Activated gamma-delta T cell (primary cell): ENCODE measurements at regions not wholly inside any gene's neighbourhood (a gene's known extent, or its start where the extent isn't known, plus 50 kb on each side); places are given as distances from the start of the nearest gene placed in this dataset.
A peak's percentile ranks its signal among the peaks of the same experiment; 100 is the strongest.
"Not testable (repeated sequence)": the region's sequence is repeated elsewhere in the genome, so short reads cannot be mapped to it uniquely, and the experiment has no call there.

Experiments used
- DNase-seq: peaks from one replicate; lab custom pipeline; 2025; lab: John Stamatoyannopoulos, UW

- no peak for DNase-seq
These were observed 62.2 kb downstream of the SPANXN3 start for GRCh38 chrX:143455046-143455445.

- DNase-seq = no peak
These were observed 79.8 kb downstream of the SPANXN3 start for GRCh38 chrX:143437439-143437838.

- DNase-seq = no peak
These were observed 81.4 kb downstream of the SPANXN3 start for GRCh38 chrX:143435916-143436315.

GRCh38 chrX:143429811-143430210, 87.5 kb downstream of the SPANXN3 start:
- DNase-seq = no peak

GRCh38 chrX:143429131-143429530, 88.1 kb downstream of the SPANXN3 start:
- no peak for DNase-seq

- DNase-seq = no peak
These were observed 116.1 kb downstream of the SPANXN3 start for GRCh38 chrX:143401160-143401559.

GRCh38 chrX:143378851-143379250, 138.4 kb downstream of the SPANXN3 start:
- no peak for DNase-seq

GRCh38 chrX:143363419-143363818, 153.9 kb downstream of the SPANXN3 start:
- DNase-seq = no peak

- no peak for DNase-seq
These were observed 177.1 kb downstream of the SPANXN3 start for GRCh38 chrX:143340190-143340589.

- no peak for DNase-seq
These were observed 181.0 kb downstream of the SPANXN3 start for GRCh38 chrX:143336261-143336660.

- no peak for DNase-seq
These were observed 197.7 kb downstream of the SPANXN3 start for GRCh38 chrX:143319526-143319925.

GRCh38 chrX:143318857-143319256, 198.4 kb downstream of the SPANXN3 start:
- not testable (repeated sequence) for DNase-seq

- no peak for DNase-seq
These were observed 210.0 kb downstream of the SPANXN3 start for GRCh38 chrX:143306991-143307937.

- no peak for DNase-seq
These were observed 212.8 kb downstream of the SPANXN3 start for GRCh38 chrX:143304518-143304917.

GRCh38 chrX:143304025-143304424, 213.2 kb downstream of the SPANXN3 start:
- DNase-seq = no peak

GRCh38 chrX:143298663-143299241, 218.5 kb downstream of the SPANXN3 start:
- DNase-seq = no peak

- no peak for DNase-seq
These were observed 220.8 kb downstream of the SPANXN3 start for GRCh38 chrX:143296521-143296920.

- no peak for DNase-seq
These were observed 230.0 kb downstream of the SPANXN3 start for GRCh38 chrX:143287236-143287635.

- no peak for DNase-seq
These were observed 244.6 kb downstream of the SPANXN4 start for GRCh38 chrX:143270317-143270716.

GRCh38 chrX:143244593-143244992, 218.9 kb downstream of the SPANXN4 start:
- not testable (repeated sequence) for DNase-seq

- DNase-seq = no peak
These were observed 214.9 kb downstream of the SPANXN4 start for GRCh38 chrX:143240658-143241057.

- DNase-seq = no peak
These were observed 205.8 kb downstream of the SPANXN4 start for GRCh38 chrX:143231492-143231891.

GRCh38 chrX:143228600-143228999, 202.9 kb downstream of the SPANXN4 start:
- DNase-seq = peak; percentile 8
